Activated B cell treated with CpG ODN at 0.5 μM for 24 hours (primary cell): ENCODE measurements at regions not wholly inside any gene's neighbourhood (a gene's known extent, or its start where the extent isn't known, plus 50 kb on each side); places are given as distances from the start of the nearest gene placed in this dataset.

Experiments
- ATAC-seq: fragments of 200-7000 bp; cut with Tn5 transposase; one replicate; pipeline ENCODE4 v1.10.0; 2021; ENCODE audit warnings: low read depth, mild to moderate bottlenecking, moderate library complexity
- CTCF ChIA-PET: fragments of 350-600 bp; sonication (Branson Sonifier 250); formaldehyde crosslinking; loops from one replicate; lab custom pipeline; 2021; ENCODE audit warnings: antibody characterized with exemption; lab: Charles Lee
- POLR2A ChIA-PET: fragments of 350-600 bp; sonication (Branson Sonifier 250); formaldehyde crosslinking; loops from one replicate; lab custom pipeline; 2021; ENCODE audit warnings: antibody characterized with exemption; lab: Charles Lee
- DNase-seq: peaks from one replicate; pipeline ENCODE4 v3.0.0; 2022
- H3K27ac Mint-ChIP-seq: one replicate; pipeline ENCODE4 v1.8.0; 2020; ENCODE audit warnings: mixed read lengths
- H3K27me3 Mint-ChIP-seq: one replicate; pipeline ENCODE4 v1.8.0; 2021; ENCODE audit warnings: mixed read lengths
- H3K36me3 Mint-ChIP-seq: one replicate; pipeline ENCODE4 v1.8.0; 2021; ENCODE audit warnings: low read depth, mixed read lengths
- H3K4me1 Mint-ChIP-seq: one replicate; pipeline ENCODE4 v1.8.0; 2021; ENCODE audit warnings: mixed read lengths
- H3K4me3 Mint-ChIP-seq: one replicate; pipeline ENCODE4 v1.8.0; 2020; ENCODE audit warnings: mild to moderate bottlenecking, mixed read lengths
- H3K9me3 Mint-ChIP-seq: one replicate; pipeline ENCODE4 v1.8.0; 2020; ENCODE audit warnings: mixed read lengths
- intact Hi-C: fragments of 100-400 bp; cut with micrococcal nuclease; formaldehyde crosslinking; loops from one replicate; pipeline ENCODE4 v1.15.1; 2024
- TF ChIP-seq, protein P1 (sequence below): fragments of 200-600 bp; IDR thresholded peaks from one replicate; pipeline ENCODE4 v1.8.0; 2022; ENCODE audit warnings: antibody characterized with exemption, mild to moderate bottlenecking

- H3K27me3 Mint-ChIP-seq: peaks cover 10% of the 10 kb centered on the region
- no peak for DNase-seq
- TF ChIP-seq, protein P1, sequence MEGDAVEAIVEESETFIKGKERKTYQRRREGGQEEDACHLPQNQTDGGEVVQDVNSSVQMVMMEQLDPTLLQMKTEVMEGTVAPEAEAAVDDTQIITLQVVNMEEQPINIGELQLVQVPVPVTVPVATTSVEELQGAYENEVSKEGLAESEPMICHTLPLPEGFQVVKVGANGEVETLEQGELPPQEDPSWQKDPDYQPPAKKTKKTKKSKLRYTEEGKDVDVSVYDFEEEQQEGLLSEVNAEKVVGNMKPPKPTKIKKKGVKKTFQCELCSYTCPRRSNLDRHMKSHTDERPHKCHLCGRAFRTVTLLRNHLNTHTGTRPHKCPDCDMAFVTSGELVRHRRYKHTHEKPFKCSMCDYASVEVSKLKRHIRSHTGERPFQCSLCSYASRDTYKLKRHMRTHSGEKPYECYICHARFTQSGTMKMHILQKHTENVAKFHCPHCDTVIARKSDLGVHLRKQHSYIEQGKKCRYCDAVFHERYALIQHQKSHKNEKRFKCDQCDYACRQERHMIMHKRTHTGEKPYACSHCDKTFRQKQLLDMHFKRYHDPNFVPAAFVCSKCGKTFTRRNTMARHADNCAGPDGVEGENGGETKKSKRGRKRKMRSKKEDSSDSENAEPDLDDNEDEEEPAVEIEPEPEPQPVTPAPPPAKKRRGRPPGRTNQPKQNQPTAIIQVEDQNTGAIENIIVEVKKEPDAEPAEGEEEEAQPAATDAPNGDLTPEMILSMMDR: no peak
- no peaks in the 10 kb centered on the region for H3K9me3 Mint-ChIP-seq
- no peaks in the 10 kb centered on the region for H3K4me1 Mint-ChIP-seq
- intact Hi-C loops: no loop called here
- H3K36me3 Mint-ChIP-seq: no peaks in the 10 kb centered on the region
- no peak for ATAC-seq
- H3K4me3 Mint-ChIP-seq: no peak overlapping the region
- ChIA-PET CTCF (no interaction called here), POLR2A (no interaction called here)
- no peak overlapping the region for H3K27ac Mint-ChIP-seq
These were observed 104.0 kb upstream of the CPM start for GRCh38 chr12:69036999-69037398.

DNA sequence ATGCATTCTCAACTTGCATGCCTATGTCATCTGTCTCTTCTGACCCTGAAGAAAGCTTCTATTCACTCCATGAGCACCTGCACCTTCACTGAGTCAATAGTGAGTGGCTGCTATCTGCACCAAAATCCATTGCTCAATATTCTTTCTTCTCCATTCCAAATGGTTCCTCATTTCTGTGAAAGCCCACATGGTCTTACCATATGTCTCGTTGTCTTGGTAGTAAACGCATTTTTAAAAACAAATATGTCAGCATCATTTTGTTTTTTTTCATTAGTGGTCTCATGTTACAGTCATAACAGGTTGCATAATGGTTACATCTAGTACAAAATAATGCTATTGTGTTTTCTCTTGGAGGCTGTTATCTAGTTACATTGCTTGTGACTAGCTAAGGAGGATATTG is 106.9 kb upstream of the CPM start:
- Mint-ChIP-seq H3K27me3 (peaks cover 4% of the 10 kb centered on the region), H3K4me1 (no peaks in the 10 kb centered on the region), H3K9me3 (no peaks in the 10 kb centered on the region), H3K27ac (no peak overlapping the region), H3K4me3 (no peak overlapping the region), H3K36me3 (no peaks in the 10 kb centered on the region)
- ChIA-PET POLR2A (no interaction called here), CTCF (no interaction called here)
- no peak for ATAC-seq
- TF ChIP-seq, protein P1: no peak
- intact Hi-C loops: no loop called here
- DNase-seq: no peak

DNA sequence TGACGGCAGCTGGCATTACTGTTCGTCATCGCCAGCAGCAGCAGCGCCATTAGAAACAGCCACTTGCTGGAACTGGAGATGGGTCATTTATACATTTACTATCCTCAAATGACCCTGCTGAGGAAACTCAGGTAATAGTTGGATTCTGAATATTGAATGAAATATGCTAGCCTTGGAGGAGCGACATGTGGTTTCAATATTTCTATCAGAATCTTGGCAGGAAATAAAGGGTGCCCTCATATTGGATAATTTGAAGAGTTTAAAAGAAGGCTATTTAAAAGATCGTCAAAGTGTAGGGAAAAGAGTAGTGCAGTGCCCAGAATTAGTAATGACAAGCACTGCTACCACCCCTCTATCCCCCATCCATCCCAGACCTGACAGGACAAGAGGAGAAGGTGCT is 109.6 kb upstream of the CPM start:
- H3K27me3 Mint-ChIP-seq: peaks cover 7% of the 10 kb centered on the region

DNA sequence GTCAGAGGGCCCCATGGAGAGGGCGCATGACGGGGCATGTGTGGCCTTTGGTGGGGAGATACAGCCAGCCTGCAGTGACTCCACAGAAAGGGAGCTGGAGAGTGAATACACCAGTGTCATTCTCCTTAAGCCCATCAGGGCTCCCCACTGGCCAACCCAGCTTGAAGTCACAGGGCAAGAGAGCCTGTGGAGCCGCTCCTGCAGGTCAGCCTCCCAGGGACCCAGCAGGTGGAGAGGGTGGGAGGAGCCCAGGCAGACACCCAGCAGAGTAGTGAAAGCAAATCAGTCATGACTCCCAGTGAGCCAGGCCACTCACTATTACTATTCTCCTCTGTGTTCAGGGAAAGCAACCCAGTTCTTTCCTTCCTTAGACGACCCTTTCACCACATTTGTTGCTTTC is 110.0 kb upstream of the CPM start:
- H3K9me3 Mint-ChIP-seq: no peaks in the 10 kb centered on the region
- H3K36me3 Mint-ChIP-seq: no peaks in the 10 kb centered on the region
- intact Hi-C loops: no loop called here
- H3K27me3 Mint-ChIP-seq: peaks cover 7% of the 10 kb centered on the region
- ChIA-PET POLR2A (no interaction called here), CTCF (no interaction called here)
- ATAC-seq: no peak
- DNase-seq: no peak
- TF ChIP-seq, protein P1: no peak
- H3K27ac Mint-ChIP-seq: no peak overlapping the region
- no peak overlapping the region for H3K4me3 Mint-ChIP-seq
- H3K4me1 Mint-ChIP-seq: no peaks in the 10 kb centered on the region

More for the DNA sequence above, 109.6 kb upstream of the CPM start:
- intact Hi-C loops: no loop called here
- POLR2A ChIA-PET: no interaction called here
- no peak overlapping the region for H3K4me3 Mint-ChIP-seq
- no peak overlapping the region for H3K27ac Mint-ChIP-seq
- ATAC-seq (no peak), DNase-seq (no peak)
- no peaks in the 10 kb centered on the region for H3K4me1 Mint-ChIP-seq
- H3K9me3 Mint-ChIP-seq: no peaks in the 10 kb centered on the region
- H3K36me3 Mint-ChIP-seq: no peaks in the 10 kb centered on the region
- TF ChIP-seq, protein P1: no peak
- CTCF ChIA-PET: no interaction called here

DNA sequence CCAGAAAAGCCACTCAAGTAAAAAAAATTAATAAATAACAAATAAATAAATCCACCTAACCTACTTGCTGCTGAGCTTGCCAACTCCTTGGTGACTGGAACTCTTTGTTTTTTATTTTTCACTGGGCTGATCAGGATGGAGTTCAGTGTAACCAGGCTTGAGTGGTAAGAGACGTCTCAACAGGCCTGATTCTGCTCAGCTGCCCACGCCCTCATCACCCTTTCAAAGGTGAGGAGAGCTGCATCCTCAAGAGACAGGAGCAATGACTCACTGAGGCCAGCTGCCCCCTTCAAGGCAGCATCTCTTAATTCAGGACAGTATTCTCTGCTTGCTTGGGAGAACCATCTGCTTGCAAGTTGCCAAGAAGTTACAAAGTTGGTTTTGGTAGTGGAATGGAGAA is 111.9 kb upstream of the CPM start:
- Mint-ChIP-seq H3K4me3 (no peak overlapping the region), H3K9me3 (no peaks in the 10 kb centered on the region), H3K36me3 (no peaks in the 10 kb centered on the region), H3K27ac (no peak overlapping the region), H3K27me3 (peaks cover 5% of the 10 kb centered on the region), H3K4me1 (no peaks in the 10 kb centered on the region)
- ATAC-seq (no peak), DNase-seq (no peak)
- intact Hi-C loops: no loop called here
- CTCF ChIA-PET: no interaction called here
- TF ChIP-seq, protein P1: no peak
- POLR2A ChIA-PET: no interaction called here
